CD14-positive monocyte (primary cell): ENCODE measurements at regions not wholly inside any gene's neighbourhood (a gene's known extent, or its start where the extent isn't known, plus 50 kb on each side); places are given as distances from the start of the nearest gene placed in this dataset.

Experiments used
- DNase-seq, 3 donors: peaks; one replicate each; pipeline ENCODE4 v3.0.0-alpha.2; 2011 to 2022
- H2AFZ ChIP-seq: 2 replicates; pipeline ENCODE4 v1.6.0; 2012; ENCODE audit warnings: mild to moderate bottlenecking, low read depth, low read length, inconsistent platforms; ENCODE audit not compliant: insufficient read depth, poor library complexity, severe bottlenecking
- H3K27ac ChIP-seq, 2 donors: 1 replicate in 1 of 2; 2 replicates in 1 of 2; pipeline ENCODE4 v1.5.1; 2012 to 2013; ENCODE audit warnings: low read length in 2 of 2, control low read depth in 1 of 2, inconsistent platforms in 1 of 2, low read depth in 1 of 2, mild to moderate bottlenecking in 1 of 2
- H3K27me3 ChIP-seq, 2 donors: one replicate each; pipeline versions ENCODE4 v1.6.0 to v1.6.1; 2011 to 2013; ENCODE audit warnings: low read length in 2 of 2; ENCODE audit not compliant: control insufficient read depth in 2 of 2, insufficient read depth in 2 of 2
- H3K36me3 ChIP-seq, 2 donors: replicated peaks in 1 of 2; 1 replicate in 1 of 2; 2 replicates in 1 of 2; pipeline versions ENCODE4 v1.5.1 to v1.6.1; 2012 to 2013; ENCODE audit warnings: low read length in 2 of 2, control low read depth in 1 of 2, inconsistent platforms in 1 of 2, mild to moderate bottlenecking in 1 of 2; ENCODE audit not compliant: insufficient read depth in 2 of 2, control insufficient read depth in 1 of 2
- H3K4me1 ChIP-seq, 2 donors: 1 replicate in 1 of 2; 2 replicates in 1 of 2; pipeline versions ENCODE4 v1.5.1 to v1.6.1; 2012 to 2013; ENCODE audit warnings: low read length in 2 of 2, control low read depth in 1 of 2, inconsistent platforms in 1 of 2, mild to moderate bottlenecking in 1 of 2, moderate library complexity in 1 of 2; ENCODE audit not compliant: insufficient read depth in 2 of 2, control insufficient read depth in 1 of 2
- H3K4me2 ChIP-seq: replicated peaks from 2 replicates; pipeline ENCODE3; 2012; ENCODE audit warnings: low read length, moderate library complexity, mild to moderate bottlenecking; ENCODE audit not compliant: poor library complexity, severe bottlenecking; ENCODE audit errors: extremely low read depth
- H3K4me3 ChIP-seq, 3 experiments: fragments of 200-600 bp in 1 of 3; sonication (generic) in 1 of 3; replicated peaks in 1 of 3; 1 replicate in 2 of 3; 2 replicates in 1 of 3; pipeline ENCODE4 v1.5.1; 2011 to 2013; ENCODE audit warnings: low read length in 3 of 3, mild to moderate bottlenecking in 3 of 3, control low read depth in 2 of 3, low read depth in 2 of 3, inconsistent platforms in 1 of 3, moderate library complexity in 1 of 3
- H3K79me2 ChIP-seq: 2 replicates; pipeline ENCODE4 v1.6.0; 2012; ENCODE audit warnings: mild to moderate bottlenecking, control low read depth, inconsistent platforms, low read length, moderate library complexity; ENCODE audit not compliant: insufficient read depth
- H3K9ac ChIP-seq: 2 replicates; pipeline ENCODE4 v1.6.0; 2017; ENCODE audit warnings: low read length, mild to moderate bottlenecking; ENCODE audit not compliant: insufficient read depth, poor library complexity, severe bottlenecking
- H3K9me3 ChIP-seq, 2 donors: replicated peaks in 1 of 2; 1 replicate in 1 of 2; 2 replicates in 1 of 2; pipeline versions ENCODE4 v1.5.1 to v1.6.1; 2012 to 2013; ENCODE audit warnings: low read length in 2 of 2, control low read depth in 1 of 2; ENCODE audit not compliant: control insufficient read depth in 1 of 2, insufficient read depth in 1 of 2
- H4K20me1 ChIP-seq: 2 replicates; pipeline ENCODE4 v1.6.0; 2012; ENCODE audit warnings: mild to moderate bottlenecking, low read length, control low read depth, moderate library complexity; ENCODE audit not compliant: insufficient read depth
- H3K27ac Mint-ChIP-seq, 7 donors: one replicate each; pipeline ENCODE4 v1.8.0; 2020; ENCODE audit warnings: mild to moderate bottlenecking in 7 of 7, mixed read lengths in 7 of 7, moderate library complexity in 6 of 7, inconsistent platforms in 2 of 7
- H3K27me3 Mint-ChIP-seq, 3 donors: one replicate each; pipeline ENCODE4 v1.8.0; 2021 to 2022; ENCODE audit warnings: low read depth in 3 of 3, mild to moderate bottlenecking in 3 of 3, mixed read lengths in 3 of 3, moderate library complexity in 3 of 3, inconsistent platforms in 1 of 3
- H3K36me3 Mint-ChIP-seq, 2 donors: one replicate each; pipeline ENCODE4 v1.8.0; 2020; ENCODE audit warnings: mixed read lengths in 2 of 2, inconsistent platforms in 1 of 2, mild to moderate bottlenecking in 1 of 2
- H3K4me1 Mint-ChIP-seq: one replicate; pipeline ENCODE4 v1.8.0; 2020; ENCODE audit warnings: mild to moderate bottlenecking, mixed read lengths
- H3K4me3 Mint-ChIP-seq, 2 donors: one replicate each; pipeline ENCODE4 v1.8.0; 2020; ENCODE audit warnings: mild to moderate bottlenecking in 2 of 2, mixed read lengths in 2 of 2, moderate library complexity in 1 of 2
- H3K9me3 Mint-ChIP-seq, 7 donors: one replicate each; pipeline ENCODE4 v1.8.0; 2020 to 2022; ENCODE audit warnings: mixed read lengths in 7 of 7, mild to moderate bottlenecking in 6 of 7, moderate library complexity in 6 of 7, inconsistent platforms in 2 of 7
- CTCF ChIP-seq: fragments of 200-600 bp; IDR thresholded peaks from one replicate; pipeline ENCODE4 v1.8.0; 2022; ENCODE audit warnings: antibody characterized with exemption, mild to moderate bottlenecking
- WGBS: methylation state at CpG from one replicate; pipeline ENCODE4 v1.1.5; 2013; ENCODE audit warnings: missing lambda C conversion rate; ENCODE audit not compliant: insufficient coverage; 5-methylcytosine and 5-hydroxymethylcytosine counted together
- intact Hi-C, 2 donors: fragments of 100-400 bp; cut with micrococcal nuclease; formaldehyde crosslinking; loops; one replicate each; pipeline versions ENCODE4 v1.15.0 to v1.15.1; 2023

- Histone ChIP-seq H3K4me3 (no peak overlapping the region), H3K9ac (no peak overlapping the region), H4K20me1 (no peaks in the 10 kb centered on the region), H3K27ac (no peak overlapping the region), H3K4me2 (no peak overlapping the region), H3K36me3 (no peaks in the 10 kb centered on the region), H3K9me3 (no peaks in the 10 kb centered on the region), H3K79me2 (no peaks in the 10 kb centered on the region), H3K4me1 (no peaks in the 10 kb centered on the region), H3K27me3 (no peaks in the 10 kb centered on the region), H2AFZ (no peak overlapping the region)
- H3K9me3 Mint-ChIP-seq, result peaks cover 0 to 6% (median 4%) of the 10 kb centered on the region in 7 donors
- 98% methylated on average over 4 of the region's 10 CpGs for WGBS
- no peaks in the 10 kb centered on the region for H3K36me3 Mint-ChIP-seq
- intact Hi-C loops, result no loop called here
- no peak overlapping the region for H3K27ac Mint-ChIP-seq
- DNase-seq, result no peak
- no peak overlapping the region for H3K4me3 Mint-ChIP-seq
- no peaks in the 10 kb centered on the region for H3K27me3 Mint-ChIP-seq
- no peak for TF ChIP-seq CTCF
- H3K4me1 Mint-ChIP-seq, result no peaks in the 10 kb centered on the region
Measured at GRCh38 chr4:188262464-188262863, 123.2 kb downstream of the TRIML1 start.

GRCh38 chr4:188263321-188263720, 124.1 kb downstream of the TRIML1 start:
- Histone ChIP-seq H3K4me2 (no peak overlapping the region), H3K27ac (no peak overlapping the region), H3K4me3 (no peak overlapping the region), H3K79me2 (no peaks in the 10 kb centered on the region), H3K27me3 (no peaks in the 10 kb centered on the region), H3K9me3 (peaks cover 0 to 2% of the 10 kb centered on the region in 2 donors), H3K9ac (no peak overlapping the region), H2AFZ (no peak overlapping the region), H3K36me3 (no peaks in the 10 kb centered on the region), H4K20me1 (no peaks in the 10 kb centered on the region), H3K4me1 (no peaks in the 10 kb centered on the region)
- intact Hi-C loops, result no loop called here
- no peak overlapping the region for H3K4me3 Mint-ChIP-seq
- DNase-seq, result no peak
- WGBS, result no CpG with 5 or more reads among the region's 5 CpGs
- H3K27me3 Mint-ChIP-seq, result no peaks in the 10 kb centered on the region
- H3K36me3 Mint-ChIP-seq, result no peaks in the 10 kb centered on the region
- H3K9me3 Mint-ChIP-seq, result peaks cover 0 to 8% (median 5%) of the 10 kb centered on the region in 7 donors
- no peaks in the 10 kb centered on the region for H3K4me1 Mint-ChIP-seq
- H3K27ac Mint-ChIP-seq, result no peak overlapping the region
- TF ChIP-seq CTCF, result no peak
